Stimulated activated CD4-positive, alpha-beta T cell treated with anti-CD3 and anti-CD28 coated beads, Interleukin-4, amount 100 ng/mL, for 1 hour (primary cell): ENCODE measurements at regions not wholly inside any gene's neighbourhood (a gene's known extent, or its start where the extent isn't known, plus 50 kb on each side); places are given as distances from the start of the nearest gene placed in this dataset.
"Not testable (repeated sequence)": the region's sequence is repeated elsewhere in the genome, so short reads cannot be mapped to it uniquely, and the experiment has no call there.

Experiments
- DNase-seq: peaks from one replicate; pipeline ENCODE4 v3.0.0-alpha.2; 2020

DNA sequence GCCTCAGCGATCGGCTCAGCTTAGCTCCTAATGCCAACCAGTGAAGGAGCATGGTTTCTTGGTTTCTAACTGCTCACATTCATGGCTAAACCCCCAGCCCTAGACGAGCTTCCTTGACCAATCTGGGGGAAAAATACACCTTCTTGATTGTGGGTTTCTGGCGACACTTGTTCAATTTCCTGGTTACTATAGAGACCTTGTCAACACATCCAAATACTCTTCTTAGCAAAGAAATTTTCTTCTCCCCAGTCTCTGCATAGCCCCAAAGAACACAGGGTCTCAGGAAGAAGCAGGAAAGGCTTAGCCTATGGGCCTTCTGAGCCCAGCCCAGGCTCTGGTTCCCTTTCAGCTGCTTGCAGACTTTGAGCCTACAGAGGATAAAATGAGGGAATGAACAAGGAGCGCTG is 88.5 kb upstream of the SYT13 start:
- no peak for DNase-seq

DNA sequence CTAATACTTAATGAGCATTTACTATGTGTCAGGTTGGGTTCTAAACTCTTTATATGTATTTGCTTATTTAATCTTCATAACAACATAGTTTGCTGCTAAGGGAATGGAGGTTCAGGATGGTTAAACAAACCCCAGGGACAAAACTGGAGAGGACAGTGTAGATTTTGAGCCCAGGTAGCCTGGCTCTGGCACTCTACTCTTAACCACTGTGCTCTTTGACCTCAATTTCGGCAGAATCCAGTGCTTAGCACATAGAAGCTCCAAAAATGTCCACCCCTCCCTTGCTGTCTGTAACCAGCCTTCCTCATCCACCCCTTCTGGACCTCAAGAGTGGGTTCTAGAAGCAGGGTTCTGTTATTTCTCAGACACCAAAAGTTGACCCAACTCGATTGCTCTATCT is 88.0 kb upstream of the SYT13 start:
- DNase-seq: no peak

DNA sequence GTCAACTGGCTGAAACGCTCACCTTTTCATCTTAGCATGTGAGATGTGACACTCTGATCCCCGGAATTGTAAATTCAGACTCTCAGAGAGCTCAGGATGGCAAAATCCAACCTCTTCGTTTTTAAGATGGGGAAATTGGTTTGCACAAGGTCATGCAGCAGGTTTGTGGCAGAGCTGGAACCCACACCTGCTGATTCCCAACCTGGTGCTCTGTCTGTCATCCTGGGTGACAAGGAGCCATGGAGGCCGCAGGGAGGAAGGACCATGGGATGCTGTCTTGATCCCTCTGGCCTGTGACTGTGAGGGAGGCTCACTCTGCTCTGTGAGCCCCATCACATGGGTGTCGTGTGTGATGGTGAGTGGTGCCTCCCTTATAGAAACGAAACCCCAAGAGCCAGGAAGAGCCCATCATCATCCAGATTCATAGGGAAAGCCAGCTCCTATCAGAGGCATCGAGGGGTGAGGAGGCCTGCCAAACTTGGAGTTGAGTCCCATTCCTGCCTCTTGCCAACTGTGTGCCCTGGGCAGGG is 87.4 kb upstream of the SYT13 start:
- DNase-seq: no peak

DNA sequence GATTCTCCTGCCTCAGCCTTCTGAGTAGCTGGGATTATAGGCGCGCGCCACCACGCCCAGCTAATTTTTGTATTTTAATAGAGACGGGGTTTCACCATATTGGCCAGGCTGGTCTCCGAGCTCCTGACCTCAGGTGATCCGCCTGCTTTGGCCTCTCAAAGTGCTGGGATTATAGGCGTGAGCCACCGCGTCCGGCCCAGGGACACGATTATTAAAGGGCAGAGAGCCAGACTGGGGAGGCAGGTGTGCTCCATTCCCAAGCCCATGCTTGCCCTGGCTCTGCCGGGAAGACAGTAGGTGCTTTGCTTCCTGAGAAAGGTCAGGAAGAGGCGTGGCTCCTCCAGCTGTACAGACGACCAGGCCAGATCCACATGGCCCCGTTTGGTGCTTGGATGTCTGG is 86.3 kb upstream of the SYT13 start:
- not testable (repeated sequence) for DNase-seq

DNA sequence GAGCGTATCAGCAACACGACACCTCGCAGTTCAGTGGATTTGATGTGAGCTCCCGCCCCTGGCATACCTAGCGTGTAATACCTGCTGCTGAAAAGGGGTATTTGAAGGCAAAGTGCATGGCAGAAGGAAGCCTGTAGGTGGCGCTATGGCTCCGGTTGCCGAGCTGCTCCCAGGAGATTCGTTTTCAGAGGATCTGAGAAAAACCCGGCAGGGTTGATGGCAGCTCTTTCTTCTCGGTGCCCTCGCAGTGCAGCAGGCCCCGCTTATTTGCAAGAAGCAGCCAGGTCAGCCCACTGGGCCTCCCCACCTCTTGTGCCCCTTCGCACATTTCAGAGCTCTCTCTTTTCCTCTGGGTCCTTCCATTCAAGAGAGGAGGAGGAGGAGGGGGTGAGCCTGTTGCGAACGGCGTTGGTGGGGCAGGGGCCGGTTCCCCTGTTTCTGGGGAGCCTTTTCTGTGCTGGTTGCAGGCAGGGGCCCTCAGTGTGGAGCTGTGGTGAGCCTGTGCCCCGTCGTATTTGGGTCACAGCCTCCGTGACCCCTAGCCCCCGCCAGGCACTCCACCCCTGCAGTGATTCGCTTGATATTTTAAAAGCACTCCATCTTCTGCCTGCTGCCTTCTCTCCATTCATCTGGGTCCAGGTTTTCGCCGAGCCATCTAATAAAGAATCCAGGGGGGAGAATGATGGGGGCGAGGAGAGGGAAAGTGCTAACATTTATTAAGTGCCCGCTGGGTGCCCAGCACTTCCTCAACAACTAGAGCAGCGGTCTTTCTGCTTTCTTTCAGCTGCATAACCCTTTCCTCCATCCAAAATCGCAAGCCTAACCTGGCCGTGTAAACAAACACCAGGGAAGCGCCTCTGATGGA is 85.3 kb upstream of the SYT13 start:
- DNase-seq: peak; percentile 57

DNA sequence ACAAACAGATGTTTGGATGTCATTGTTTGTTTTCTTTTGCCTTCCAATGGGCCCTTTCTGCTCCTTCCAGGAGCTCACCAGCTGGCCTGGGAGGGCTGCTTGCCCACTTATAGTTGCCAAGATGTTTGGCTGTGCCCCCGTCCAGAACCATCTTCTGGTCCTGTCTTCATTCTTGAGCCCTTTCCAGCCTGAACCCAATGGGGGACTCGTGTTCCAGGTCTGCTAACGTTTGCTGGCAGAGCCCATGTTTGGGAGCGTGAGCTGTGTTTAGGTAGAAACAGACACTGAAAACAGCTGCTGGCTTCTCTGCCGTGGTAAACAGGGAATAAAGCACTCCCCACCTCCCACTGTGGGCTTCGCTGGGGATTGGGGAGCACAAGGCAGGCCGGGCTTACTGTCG is 83.2 kb upstream of the SYT13 start:
- no peak for DNase-seq

DNA sequence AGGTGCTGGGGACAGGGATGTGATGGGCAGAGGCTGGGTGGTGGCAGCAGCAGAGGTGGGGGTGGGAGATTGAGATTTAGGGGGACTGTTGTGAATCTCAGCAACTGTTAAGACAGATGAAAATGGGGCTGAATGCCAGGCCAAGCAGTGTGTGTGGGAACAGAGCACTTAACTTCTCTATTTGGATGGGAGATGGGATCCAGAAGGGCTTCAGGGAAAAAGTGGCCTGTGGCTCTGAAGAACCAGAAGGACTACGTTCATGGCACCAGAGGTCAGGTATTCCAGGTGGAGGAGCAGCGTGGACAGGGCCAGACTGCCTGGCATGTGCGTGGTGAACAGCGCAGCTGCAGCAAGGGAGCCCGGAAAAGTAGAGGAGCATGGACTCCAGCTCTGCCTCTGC is 82.6 kb upstream of the SYT13 start:
- DNase-seq: no peak

DNA sequence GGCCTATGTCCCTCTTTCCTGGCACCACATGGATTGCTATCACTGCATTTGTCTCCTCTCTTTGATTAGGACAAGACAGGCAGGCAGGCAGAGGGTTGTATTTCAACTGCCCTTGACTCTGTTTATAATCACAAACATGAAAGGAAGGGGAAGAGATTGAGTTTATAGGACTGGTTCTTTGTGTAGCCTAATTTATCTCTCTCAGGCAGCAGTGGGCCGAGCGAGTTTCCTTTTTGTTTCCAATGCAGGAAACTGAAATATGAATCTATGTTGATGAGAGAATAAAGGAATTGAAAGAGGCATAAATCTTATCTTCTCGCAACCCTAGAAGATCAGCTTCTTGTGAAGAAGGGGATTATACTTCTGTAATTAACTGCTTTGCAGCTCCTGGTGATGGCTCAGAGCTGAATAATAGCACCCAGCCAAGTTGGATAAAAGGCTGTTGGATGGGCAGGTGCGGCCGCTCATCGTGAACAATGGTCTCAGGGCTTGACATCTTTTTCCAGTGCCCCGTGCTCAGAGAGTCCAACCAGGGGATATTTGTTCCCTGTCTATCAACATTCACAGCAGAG is 80.6 kb upstream of the SYT13 start:
- no peak for DNase-seq

DNA sequence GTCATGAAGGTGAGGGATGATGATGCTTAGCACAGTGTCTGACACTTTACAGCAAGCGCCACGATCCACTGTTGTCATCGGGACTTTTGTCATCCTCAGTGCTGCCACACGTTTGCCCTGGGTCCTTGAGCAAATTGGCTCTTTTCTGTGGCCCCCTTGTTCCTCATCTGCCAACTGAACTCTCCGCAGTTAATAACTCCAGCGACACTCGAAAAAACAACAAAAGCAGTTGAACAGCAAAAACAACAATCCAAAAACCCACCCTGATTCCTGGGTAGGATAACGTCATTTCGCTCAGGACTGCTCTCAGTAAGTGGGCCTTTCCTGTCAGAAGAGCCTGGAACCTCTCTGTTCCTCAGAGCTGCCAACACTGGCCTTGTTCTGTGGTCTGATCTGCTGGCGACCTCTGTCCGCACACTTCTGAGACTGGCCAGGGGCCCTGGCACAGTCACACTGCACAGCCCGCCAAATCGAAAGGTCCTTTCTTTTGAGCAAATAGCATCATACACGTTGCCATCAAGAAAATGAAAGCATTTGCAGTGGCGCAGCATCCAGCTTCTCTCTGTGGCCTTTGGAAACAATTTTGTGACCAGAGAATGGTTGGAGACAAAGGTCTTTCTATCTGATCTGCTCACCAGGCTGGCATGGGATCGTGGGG is 79.9 kb upstream of the SYT13 start:
- no peak for DNase-seq

DNA sequence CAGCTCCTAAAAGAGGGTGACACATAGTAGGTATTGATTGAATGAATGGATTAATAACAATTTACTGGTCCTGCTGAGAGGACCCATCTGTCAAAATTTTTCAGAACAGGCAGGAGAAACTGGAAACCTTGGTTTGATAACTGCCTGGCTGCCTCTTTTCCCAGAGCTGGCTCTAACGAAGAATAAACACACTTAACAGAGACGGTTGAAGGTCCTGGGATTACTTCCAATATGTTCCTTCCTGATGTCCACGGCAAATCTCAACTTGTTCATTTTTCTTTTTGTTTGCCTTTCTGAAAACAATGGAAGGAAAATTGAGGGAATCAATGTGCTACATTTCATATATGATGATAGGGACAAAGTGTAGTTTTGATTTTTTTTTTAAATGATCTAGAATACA is 76.5 kb upstream of the SYT13 start:
- DNase-seq: no peak

DNA sequence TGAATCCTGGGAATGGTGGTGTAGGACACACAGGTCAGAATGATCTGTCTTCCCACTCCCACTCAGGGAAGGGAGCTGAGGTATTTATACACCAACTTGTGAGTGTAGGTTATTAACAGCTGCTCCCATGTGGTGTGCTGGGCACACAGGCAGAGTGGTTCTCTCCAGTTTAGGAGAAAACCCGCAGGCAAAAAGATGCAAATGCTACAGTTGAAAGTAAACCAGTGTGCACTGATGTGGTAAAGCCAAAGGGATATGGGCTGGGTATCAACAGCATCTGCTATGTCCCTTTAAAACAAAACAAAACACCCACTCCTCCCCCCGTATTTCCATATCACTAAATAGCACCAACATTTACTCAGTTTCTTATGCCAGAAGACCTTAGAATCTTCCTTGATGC is 75.4 kb upstream of the SYT13 start:
- no peak for DNase-seq

DNA sequence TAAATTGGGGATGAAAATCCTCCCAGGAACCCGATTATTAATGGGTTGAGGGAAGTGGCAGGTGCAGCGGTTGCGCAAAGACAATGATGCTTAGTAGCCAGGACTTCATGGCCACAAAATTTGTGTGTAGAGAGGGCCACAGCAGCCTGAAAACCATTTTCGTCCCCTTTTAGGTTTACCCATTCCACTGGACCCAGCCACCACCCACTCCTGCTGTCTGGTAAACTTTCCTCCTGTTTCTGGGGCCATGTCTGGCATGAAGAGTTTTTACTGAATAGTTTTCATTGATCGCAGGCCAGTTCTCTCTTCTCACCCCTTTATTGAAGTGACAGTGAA is 69.5 kb upstream of the SYT13 start:
- no peak for DNase-seq

DNA sequence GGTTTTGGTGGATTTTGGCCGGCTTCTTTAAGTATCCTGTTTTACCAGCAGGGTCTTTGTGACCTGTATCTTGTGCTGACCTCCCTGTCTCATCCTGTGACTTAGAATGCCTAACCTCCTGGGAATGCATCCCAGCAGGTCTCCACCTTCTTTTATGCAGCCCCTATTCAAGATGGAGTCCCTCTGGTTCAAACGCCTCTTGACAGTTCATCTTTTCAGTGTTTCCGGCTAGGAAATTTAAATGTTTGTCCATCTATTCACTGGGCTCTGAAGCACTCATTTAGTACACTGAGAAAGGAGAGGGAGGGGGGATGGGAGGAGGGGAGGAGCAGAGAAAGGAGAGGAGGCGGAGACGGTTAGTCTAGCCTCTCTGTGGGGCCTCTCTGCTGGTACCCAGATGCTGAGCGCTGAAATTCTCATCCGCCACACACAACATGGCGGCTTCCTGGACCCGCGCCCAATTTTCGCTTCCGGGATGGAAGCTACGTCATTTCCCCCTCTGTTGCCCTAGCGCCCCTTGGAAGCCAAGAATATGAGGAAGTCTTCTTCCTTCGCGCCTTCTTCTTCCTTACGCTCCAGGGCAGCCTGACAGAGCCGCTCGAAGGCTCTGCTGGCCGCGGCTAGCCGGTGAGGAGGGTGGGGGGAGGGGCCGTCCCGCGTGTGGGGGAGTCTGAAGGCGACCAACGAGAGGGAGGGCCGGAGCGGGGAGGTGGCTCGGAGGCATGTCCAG is 69.0 kb upstream of the SYT13 start:
- peak; percentile 87 for DNase-seq

DNA sequence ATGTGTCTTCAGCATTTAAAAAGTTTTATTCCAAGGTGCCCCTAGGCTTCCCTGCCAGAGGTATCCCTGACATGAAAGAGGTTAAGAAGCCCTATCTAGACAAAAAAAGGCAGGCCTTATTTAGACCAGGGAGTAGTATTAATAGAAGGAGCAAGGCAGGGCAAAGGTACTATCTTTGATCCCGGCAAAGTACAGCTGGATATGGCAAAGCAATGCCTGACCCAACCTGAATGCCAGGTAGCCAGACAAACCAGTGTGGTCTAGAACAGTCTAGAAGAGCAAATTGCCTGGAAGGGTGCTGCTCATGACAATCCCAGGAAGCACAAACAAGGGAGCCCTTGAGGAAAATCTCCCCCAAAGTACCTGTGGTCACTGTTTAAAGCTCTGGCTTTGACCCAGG is 62.6 kb upstream of the SYT13 start:
- DNase-seq: no peak

DNA sequence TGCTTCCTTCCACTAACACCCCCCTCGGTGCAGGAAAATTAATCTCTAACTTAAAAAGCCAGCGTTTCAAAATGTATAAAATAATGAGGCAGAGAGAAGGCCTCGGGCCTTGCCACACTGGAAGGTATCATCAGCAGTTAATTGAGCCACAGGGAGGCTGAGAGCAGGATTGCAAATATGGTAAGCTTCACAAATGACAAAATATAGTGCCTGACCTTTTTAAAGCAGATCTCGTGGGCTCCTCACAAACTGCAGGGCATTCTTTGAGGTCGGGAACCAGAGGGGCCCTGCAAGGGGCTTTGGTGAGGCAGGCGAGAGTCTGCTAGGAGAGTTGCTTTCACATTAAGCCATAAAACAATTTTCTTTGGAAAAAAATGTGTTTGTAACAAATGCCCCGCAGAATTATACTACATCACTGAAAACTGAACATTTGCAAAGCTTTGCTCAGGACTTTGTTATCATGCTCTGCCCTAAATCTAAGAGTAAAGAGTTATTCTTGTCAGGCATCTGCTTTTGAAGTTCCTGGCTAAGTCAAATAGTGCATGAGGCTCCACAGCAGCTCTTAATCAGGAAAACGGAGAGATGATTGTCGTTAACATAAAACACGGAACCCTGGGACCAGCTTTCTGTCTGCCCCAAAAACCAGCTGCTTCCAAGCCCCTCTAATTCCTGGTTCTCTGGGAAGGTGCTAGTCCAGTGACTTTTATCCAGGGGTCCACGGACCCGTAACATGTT is 61.4 kb upstream of the SYT13 start:
- DNase-seq: no peak

DNA sequence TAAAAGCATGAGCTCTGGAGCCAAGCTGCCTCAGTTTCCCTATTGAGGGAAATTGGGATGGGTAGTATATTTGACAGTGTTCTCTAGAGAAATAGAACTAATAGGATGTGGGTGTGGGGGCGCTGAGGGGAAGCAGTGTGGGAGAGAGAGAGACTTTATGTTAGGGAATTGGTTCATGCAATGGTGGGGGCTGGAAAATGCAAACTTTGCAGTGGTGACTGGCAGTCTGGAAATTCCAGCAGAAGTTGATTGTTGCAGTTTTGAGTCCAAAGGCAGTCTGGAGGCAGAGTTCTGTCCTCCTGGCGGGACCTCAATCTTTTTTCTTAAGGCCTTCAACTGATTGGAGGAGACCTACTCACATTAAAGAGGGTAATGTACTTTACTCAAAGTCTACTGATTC is 59.4 kb upstream of the SYT13 start:
- no peak for DNase-seq

DNA sequence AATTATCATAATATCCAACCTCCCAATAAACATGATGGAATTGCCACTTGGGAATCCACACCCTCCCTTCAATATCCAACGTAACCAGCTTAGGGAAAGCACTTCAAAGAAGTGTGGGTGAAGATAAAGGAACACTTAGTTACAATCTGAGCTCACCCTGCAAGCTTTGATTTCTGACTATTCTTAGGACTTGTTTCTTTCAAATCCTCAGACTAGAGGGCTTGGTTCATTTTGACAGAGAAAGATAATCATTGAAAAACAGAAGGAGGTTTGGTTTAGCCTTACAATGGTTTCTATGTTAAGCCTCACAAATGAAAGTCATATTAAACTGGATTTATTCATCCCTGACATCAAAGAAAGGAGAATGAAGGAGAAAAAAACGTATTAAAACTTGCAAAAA is 57.9 kb upstream of the SYT13 start:
- DNase-seq: no peak

DNA sequence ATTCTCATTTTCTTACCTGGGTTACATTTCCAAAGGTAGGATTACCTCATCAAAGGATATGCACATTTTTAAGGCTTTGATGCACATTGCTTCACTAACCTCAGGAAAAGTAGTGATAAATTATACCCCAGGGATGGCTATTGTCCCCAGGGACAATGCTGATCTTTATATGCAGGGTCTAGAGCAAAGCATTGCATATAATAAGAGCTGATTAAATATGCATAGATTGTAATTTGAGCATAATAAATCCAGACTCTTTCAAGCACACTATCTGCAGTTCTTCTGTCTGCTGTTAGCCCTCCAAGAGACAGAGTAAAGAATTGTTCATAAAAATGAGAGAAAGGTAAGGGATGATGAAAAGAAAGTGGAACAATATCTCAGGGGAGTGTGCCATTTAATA is 57.3 kb upstream of the SYT13 start:
- DNase-seq: no peak

DNA sequence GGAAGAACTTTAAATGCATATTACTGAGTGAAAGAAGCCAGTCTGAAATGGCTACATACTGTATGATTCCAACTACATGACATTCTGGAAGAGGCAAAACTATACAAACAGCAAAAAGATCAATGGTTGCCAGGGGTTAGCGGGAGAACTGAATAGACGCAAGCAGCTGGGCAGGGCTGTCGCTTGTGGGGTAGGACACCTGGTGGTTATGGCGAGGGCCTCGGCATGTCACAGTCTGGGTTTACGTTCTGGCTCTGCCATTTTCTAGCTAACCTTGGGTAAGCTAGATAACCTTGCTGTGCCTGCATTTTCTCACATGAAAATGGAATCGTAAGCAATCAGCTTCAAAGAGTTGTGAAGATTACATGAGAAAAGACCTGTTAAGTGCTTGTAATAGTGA is 55.2 kb upstream of the SYT13 start:
- no peak for DNase-seq

DNA sequence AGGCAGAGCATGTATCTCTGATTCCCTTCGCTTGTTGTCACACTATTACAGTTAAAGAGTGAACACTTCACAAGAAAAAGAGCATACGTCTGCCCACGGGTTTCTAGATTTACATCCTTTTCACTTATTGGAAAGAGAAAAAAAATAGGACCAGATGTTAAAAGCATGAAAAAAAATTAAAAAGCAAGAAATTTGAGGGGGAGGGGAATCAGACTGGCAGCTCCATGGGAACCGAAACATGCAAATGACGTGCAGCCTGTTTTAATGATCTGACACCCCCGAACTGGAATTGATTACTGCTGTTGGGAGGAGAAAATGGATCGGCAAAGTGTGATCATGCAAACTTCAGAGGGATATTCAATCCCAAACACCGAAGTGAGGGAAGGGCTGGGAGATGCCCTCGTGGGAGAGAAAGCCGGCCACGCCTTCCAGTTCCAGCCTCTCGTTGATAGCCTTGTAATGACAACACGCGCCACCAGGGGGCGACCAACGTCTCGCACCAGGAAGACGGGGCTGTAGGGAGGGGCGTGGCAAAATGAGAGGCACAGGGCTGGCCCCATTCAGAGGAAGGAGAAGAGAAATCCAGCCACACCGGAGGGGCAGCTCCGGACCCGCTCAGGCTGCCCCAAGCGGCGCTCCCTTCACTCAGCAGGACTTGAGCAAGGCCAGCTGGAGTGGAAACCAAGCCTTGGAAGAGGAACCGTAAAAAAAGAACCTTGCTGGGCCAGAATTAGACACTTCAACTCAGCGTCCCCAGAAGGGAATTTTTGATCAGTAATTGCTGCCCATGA is 53.8 kb upstream of the SYT13 start:
- peak; percentile 94 for DNase-seq

DNA sequence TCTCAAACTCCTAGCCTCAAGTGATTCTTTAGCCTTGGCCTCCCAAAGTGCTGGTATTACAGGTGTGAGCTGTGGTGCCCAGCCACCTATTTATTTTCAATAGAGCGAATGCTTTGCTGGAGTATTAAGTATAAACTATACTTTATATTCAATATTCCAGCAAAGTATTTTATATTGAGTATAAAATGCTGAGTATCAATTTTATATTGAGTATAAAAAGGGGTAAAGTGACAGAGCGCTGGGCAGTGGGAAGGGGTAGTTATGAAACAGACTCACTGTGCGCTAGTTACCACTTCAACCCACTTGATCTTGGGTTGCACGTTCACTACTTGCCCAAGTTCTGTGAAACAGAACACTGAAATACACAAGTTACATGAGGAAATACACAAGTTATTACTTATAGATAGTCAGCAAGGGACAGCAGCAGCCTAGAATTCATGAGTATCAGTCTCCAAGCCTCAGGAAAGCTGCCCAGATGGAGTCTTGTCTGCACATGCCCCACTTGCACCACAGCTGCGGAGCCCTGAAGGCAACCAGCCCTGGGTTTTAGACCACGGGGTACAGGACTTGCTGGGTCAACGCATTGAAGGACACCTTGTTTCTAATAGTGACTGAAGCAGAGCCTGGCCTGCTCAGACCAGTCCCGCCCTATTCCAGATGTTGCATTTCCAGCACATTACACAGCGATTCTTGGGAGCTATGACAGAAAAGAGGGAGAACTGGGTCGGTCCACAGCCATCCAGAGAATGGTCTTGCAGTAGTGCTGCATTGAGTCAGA is 51.6 kb upstream of the SYT13 start:
- DNase-seq: no peak
